ENCODE measurements at regions not wholly inside any gene's neighbourhood (a gene's known extent, or its start where the extent isn't known, plus 50 kb on each side); places are given as distances from the start of the nearest gene placed in this dataset.

DNA sequence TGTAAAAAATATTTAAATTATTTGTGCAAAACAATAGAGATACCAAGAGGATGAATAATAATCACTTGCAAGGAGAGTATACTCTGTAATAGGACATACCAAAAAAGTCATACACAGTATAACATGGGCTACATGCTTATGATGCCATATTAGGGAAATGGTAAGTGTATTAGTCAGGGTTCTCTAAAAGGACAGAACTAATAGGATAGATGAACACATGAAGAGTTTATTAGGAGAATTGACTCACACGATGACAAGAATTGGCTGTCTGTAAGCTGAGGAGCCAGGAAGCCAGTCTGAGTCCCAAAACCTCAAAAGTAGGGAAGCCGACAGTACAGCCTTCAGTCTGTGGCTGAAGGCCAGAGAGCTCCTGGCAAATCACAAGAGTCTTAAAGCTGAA, 151.2 kb downstream of the DTHD1 start:
- no peak overlapping the region for H3K27ac Mint-ChIP-seq
- H3K4me1 Mint-ChIP-seq = peaks cover 2% of the 10 kb centered on the region
- ChIA-PET CTCF (no interaction called here), POLR2A (no interaction called here)
- no peaks in the 10 kb centered on the region for H3K36me3 Mint-ChIP-seq (ENCODE audit: low read depth)
- intact Hi-C loops (cut with micrococcal nuclease) = no loop called here
- no peak for DNase-seq
- H3K9me3 Mint-ChIP-seq = peaks cover 8% of the 10 kb centered on the region
- peaks cover 1% of the 10 kb centered on the region for H3K27me3 Mint-ChIP-seq
- H3K4me3 Mint-ChIP-seq = no peak overlapping the region
- no peak for ATAC-seq (ENCODE audit: low read depth)
- TF ChIP-seq, protein P1, sequence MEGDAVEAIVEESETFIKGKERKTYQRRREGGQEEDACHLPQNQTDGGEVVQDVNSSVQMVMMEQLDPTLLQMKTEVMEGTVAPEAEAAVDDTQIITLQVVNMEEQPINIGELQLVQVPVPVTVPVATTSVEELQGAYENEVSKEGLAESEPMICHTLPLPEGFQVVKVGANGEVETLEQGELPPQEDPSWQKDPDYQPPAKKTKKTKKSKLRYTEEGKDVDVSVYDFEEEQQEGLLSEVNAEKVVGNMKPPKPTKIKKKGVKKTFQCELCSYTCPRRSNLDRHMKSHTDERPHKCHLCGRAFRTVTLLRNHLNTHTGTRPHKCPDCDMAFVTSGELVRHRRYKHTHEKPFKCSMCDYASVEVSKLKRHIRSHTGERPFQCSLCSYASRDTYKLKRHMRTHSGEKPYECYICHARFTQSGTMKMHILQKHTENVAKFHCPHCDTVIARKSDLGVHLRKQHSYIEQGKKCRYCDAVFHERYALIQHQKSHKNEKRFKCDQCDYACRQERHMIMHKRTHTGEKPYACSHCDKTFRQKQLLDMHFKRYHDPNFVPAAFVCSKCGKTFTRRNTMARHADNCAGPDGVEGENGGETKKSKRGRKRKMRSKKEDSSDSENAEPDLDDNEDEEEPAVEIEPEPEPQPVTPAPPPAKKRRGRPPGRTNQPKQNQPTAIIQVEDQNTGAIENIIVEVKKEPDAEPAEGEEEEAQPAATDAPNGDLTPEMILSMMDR (IDR thresholded peaks at IDR 0.05) = no peak

DNA sequence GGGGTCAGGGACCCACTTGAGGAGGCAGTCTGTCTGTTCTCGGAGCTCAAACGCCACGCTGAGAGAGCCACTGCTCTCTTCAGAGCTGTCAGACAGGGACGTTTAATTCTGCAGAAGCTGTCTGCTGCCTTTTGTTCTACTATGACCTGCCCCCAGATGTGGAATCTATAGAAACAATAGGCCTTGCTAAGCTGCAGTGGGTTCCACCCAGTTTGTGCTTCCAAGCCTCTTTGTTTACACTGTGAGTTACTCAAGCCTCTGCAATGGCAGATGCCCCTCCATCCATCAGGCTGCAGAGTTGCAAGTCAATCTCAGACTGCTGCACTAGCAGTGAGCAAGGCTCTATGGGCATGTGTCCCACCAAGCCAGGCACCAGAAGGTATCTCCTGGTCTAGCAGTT, 158.1 kb downstream of the DTHD1 start:
- H3K27ac Mint-ChIP-seq = no peak overlapping the region
- ChIA-PET CTCF (no interaction called here), POLR2A (no interaction called here)
- no peaks in the 10 kb centered on the region for H3K4me1 Mint-ChIP-seq
- ATAC-seq (ENCODE audit: low read depth) = no peak
- TF ChIP-seq, protein P1 (IDR thresholded peaks at IDR 0.05) = no peak
- peaks cover 3% of the 10 kb centered on the region for H3K27me3 Mint-ChIP-seq
- peaks cover 12% of the 10 kb centered on the region for H3K9me3 Mint-ChIP-seq
- H3K4me3 Mint-ChIP-seq = no peak overlapping the region
- DNase-seq = no peak
- intact Hi-C loops (cut with micrococcal nuclease) = no loop called here
- H3K36me3 Mint-ChIP-seq (ENCODE audit: low read depth) = no peaks in the 10 kb centered on the region

DNA sequence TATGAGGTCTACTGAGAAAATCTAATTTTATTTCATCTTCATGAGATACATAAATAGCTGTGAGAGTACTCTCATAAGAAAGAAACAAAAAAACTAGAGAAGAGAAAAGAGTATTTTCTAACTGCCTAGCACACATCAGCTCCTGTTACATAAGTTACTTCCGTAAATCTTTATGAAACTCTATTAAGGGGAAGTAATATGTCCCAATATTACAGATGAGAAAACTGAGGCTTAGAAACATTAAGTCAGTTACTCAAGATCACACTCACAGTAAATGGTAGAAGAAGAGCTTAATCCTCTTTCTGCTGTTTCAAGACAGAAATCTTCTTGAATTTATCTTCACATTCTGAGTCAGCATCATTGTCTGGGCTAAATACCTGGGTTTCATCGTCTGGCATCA, 164.1 kb downstream of the DTHD1 start:
- H3K4me1 Mint-ChIP-seq = no peaks in the 10 kb centered on the region
- H3K9me3 Mint-ChIP-seq = no peaks in the 10 kb centered on the region
- H3K27me3 Mint-ChIP-seq = no peaks in the 10 kb centered on the region
- no peaks in the 10 kb centered on the region for H3K36me3 Mint-ChIP-seq (ENCODE audit: low read depth)
- no peak overlapping the region for H3K27ac Mint-ChIP-seq
- intact Hi-C loops (cut with micrococcal nuclease) = no loop called here
- DNase-seq (no peak), ATAC-seq (ENCODE audit: low read depth) (no peak)
- ChIA-PET CTCF (no interaction called here), POLR2A (no interaction called here)
- no peak overlapping the region for H3K4me3 Mint-ChIP-seq
- TF ChIP-seq, protein P1 (IDR thresholded peaks at IDR 0.05) = no peak

DNA sequence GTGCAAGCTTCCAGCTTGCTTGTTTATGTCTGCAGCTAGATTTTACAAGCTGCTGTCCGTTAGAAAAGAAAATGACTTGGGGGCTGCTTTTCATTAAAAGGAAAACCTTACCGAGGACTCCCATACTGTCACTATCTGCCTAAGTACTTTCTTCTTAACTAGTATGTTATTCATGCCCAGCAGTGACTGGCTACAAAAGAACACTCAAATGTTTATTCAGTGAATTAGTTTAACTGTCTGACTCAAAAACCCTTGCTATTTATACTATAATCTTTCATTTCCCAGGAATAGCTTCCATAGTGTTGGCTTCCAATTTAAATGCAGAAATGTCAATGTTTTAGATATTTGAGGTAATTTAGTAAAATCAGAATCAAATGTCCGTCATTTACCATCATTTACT, 164.9 kb downstream of the DTHD1 start:
- POLR2A ChIA-PET = no interaction called here
- no peak overlapping the region for H3K27ac Mint-ChIP-seq
- TF ChIP-seq, protein P1 (IDR thresholded peaks at IDR 0.05) = no peak
- H3K9me3 Mint-ChIP-seq = no peaks in the 10 kb centered on the region
- H3K36me3 Mint-ChIP-seq (ENCODE audit: low read depth) = no peaks in the 10 kb centered on the region
- no peak for DNase-seq
- CTCF ChIA-PET = no interaction called here
- no peak overlapping the region for H3K4me3 Mint-ChIP-seq
- no peak for ATAC-seq (ENCODE audit: low read depth)
- no peaks in the 10 kb centered on the region for H3K4me1 Mint-ChIP-seq
- intact Hi-C loops (cut with micrococcal nuclease) = no loop called here
- no peaks in the 10 kb centered on the region for H3K27me3 Mint-ChIP-seq

DNA sequence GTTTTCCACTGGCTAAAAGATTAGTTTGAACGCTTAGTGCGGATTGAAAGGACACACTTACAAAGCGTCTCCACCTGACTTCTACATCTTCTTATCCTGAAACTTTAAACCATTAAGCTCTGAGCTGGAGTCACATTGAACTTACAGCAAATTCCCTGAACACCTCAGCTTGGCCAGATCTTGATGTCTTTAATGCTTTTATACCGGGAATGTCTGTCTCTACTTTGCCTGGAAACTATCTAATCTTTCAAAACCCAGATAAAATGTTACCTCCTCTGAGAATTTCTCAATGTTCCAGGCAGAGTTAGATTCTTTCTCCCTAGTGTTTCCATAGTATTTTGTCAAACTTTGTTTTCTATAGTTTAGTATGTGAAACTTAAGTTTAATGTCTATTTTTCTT, 179.9 kb downstream of the DTHD1 start:
- Mint-ChIP-seq H3K36me3 (ENCODE audit: low read depth) (no peaks in the 10 kb centered on the region), H3K27me3 (no peaks in the 10 kb centered on the region), H3K27ac (no peak overlapping the region), H3K4me1 (no peaks in the 10 kb centered on the region), H3K4me3 (no peak overlapping the region), H3K9me3 (no peaks in the 10 kb centered on the region)
- POLR2A ChIA-PET = no interaction called here
- TF ChIP-seq, protein P1 (IDR thresholded peaks at IDR 0.05) = no peak
- ATAC-seq (ENCODE audit: low read depth) (no peak), DNase-seq (no peak)
- intact Hi-C loops (cut with micrococcal nuclease) = no loop called here
- CTCF ChIA-PET = no interaction called here

All from activated B cell treated with CpG ODN at 0.5 μM for 24 hours (primary cell).